ENCODE measurements at regions not wholly inside any gene's neighbourhood (a gene's known extent, or its start where the extent isn't known, plus 50 kb on each side); places are given as distances from the start of the nearest gene placed in this dataset.

DNA sequence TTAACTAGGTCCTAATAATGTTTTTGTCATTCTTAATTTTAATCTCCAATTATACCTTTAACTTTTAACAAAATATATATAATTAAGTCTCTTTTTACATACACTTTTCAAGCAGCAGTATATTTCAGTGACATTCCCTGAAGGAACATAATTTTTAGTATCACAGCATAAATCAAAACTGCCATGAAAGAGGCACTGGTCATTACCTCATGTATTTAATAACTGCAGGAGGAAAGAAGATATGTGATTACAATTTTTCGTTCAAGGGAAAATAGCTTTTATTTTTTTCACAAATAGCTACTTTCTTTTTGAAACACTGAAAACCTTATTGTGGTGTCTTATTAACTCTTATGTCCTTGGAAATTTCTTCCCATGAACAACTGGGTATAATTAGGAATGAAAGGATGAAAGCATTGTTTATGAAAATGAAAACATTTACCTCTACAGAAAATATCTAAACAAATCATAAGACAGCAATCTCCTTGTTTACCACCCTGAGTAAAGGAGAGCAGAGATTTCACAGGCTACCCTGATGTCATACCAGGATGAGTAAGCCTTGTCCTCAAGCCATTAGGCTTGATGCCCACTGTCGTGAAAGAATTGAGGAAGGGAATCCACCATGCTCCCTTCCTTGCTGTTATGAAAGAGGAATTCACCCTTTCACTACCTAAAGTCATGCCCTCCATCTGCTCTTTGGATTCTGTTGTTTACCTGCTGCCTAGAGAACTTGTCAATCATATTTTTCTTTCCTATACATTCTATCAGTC is 877.2 kb upstream of the PCDH20 start:
- no peak for DNase-seq

DNA sequence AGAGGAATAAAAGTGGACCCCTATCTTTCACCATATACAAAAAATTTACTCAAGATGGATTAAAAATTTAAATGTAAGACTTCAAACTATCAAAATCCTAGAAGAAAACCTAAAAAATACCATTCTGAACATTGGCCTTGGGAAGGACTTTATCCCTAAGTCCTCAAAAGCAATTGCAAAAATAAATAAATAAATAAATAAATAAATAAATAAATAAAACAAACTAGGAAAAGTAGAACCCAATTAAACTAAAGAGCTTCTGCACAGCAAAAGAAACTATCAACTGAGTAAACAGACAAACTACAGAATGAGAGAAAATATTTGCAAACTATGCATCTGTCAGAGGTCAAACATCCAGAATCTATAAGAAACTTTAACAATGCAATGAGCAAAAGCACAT is 874.9 kb upstream of the PCDH20 start:
- DNase-seq: no peak

DNA sequence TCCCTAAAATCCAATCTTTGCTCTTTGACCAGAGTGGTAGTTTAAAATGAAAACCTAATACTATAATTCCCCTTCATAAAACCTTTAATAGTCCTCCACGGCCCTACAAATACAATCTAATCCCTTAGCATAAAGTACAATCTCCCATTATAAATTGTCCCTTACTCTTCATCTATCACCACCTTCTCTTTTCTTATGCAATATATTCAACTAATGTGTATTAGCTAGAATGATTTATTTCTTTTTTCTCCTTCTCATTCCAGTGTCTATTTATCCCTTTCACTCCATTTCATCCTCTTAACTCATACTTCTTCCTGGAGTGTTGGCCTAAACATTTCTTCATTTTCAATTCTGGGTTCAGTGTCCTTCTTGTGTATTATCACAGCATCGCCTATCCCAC is 872.1 kb upstream of the PCDH20 start:
- no peak for DNase-seq

DNA sequence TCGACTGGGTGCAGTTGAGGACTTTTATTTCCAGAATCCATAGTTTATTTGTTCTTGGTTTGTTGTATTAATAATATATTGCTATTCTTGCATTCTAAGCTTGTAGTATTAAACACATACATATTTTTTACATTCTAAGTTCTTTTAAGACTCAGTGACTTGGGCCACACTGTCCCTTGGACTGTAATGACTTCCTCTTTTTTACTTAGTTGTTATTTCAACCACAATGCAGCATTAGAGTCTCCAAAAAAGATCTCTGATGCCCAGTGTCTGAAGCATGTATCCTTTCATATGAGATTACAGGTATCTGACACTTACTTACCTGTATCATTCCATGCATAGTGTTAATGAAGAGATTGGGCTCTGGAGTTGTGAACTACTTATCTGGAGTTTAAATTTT is 864.9 kb upstream of the PCDH20 start:
- no peak for DNase-seq

DNA sequence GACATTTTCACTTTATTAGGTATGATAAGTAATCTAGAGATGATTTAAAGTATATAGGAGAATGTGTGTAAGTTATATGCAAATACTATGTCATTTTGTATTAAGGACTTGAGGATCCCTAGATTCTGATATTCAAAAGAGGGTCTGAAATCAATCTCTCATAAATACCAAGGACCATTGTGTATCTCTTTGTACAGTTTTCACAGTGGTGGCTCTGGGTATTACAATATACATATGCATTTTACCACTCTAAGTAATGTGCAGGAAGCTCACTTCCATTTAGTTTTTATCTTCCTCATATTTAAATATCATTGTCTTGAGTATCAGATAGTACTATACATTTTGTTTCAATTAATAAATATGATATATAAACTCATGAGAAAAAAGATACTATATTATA is 862.6 kb upstream of the PCDH20 start:
- no peak for DNase-seq

DNA sequence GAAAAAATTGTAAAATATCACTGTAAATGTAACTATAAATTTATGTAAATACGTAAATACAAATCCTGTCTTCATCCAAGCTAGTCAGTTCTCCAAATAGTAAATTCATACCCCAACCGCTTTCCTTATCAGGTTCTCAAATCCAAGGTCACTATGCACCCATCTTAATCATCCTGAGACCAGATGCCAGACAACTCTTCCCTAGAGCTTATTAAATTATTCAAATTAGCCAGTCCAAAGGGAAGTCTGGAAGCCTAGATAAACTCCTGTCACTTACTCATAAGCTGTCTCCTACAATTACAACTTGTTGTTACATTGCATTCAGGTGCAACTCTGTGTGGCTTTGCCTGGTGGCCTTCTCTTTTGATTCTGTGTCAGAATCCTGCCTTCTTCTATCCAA is 836.1 kb upstream of the PCDH20 start:
- no peak for DNase-seq

DNA sequence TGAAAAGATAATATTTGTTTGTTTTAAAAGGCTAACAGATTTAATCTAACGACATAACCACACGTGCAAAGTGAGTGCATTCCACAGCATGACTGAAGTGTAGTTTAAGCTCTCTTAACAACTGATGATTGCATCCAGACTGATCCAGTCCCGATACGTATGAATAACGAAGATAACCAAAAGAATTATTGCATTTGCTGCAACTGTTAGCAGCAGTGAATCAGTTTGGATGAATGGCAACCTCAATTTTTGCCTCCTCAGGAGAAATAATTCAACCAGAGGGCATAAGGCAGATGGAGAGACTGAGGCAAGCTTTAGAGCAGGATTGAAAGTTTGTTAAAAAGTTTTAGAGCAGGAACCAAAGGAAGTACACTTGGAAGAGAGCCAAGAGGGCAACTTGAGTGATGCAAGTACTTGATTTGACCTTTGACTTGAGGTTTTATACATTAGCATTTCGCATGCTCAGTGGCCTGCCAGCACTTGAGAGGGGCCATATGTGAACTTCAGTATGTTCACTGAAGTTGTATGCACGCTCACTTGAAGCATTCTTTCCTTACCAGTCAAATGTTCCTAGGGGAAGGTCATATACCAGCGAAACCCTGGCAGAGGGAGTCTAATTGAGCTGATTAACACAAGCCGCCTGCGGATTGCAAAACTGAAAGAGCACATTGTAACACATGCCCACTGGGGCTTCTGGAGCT is 835.0 kb upstream of the PCDH20 start:
- no peak for DNase-seq

DNA sequence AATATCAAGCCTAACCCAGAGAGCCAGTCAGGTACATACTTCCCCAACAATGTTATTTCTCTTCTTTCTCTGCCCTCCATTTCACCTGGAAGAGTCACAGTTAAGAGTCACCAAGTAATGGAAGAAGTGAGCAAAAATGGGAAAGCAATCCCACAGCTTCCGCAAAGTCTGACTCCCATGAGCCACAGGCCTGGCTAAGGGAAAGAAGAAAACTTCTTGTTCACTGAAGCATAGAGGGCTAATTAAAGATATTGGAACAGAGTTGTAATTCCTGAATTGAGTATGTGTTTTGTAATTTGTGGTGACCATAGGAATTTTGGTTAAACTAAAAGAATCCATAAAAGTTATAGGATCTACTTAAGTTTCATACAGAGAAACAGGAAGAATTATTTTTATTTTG is 830.9 kb upstream of the PCDH20 start:
- DNase-seq: no peak

DNA sequence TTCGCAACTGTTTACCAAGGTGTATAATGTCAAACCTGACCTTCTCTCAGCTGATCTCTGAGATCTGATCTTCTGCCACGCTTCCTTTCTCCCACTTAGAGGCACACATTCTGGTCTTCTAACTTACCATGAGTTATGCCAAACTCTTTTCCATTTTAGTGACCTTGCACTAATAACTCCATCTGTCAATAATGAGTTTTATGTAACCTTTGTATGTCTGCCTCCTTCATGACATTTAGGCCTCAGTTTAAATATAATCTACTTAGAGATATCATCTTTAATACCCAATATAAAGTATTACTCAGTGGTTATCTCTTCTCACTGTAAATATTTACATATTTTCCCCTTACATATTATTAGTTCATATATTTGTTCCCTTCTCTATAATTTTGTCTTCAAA is 827.5 kb upstream of the PCDH20 start:
- no peak for DNase-seq

DNA sequence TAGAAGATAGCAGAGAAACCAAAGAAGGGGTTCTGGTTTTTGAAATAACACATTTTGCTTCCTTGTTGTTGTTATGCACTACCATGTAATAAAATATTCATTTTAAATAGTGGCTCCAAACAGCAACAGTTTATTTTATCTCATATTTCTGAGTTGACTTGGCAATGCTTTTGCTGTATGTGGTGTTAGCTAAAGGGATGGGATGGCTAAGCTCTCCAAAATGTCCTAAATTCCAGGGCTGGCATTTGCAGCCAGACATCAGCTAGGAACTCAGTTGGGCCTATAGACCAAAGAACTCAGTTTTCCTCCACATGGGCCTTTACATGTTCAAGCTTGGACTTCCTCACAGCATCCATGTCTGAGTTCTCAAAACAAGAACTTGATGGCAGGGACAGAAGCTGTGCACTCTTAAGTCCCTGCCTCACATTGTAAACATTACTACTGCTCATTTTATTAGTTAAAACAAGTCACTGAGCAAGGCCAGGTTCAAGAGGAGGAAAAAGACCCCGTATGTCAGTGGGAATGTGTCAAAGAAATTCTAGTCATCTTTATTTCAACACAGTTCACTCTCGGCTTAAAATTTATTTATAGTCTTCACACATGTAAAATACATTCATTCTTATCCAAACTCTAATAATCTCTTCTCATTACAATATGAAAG is 819.3 kb upstream of the PCDH20 start:
- DNase-seq: no peak

DNA sequence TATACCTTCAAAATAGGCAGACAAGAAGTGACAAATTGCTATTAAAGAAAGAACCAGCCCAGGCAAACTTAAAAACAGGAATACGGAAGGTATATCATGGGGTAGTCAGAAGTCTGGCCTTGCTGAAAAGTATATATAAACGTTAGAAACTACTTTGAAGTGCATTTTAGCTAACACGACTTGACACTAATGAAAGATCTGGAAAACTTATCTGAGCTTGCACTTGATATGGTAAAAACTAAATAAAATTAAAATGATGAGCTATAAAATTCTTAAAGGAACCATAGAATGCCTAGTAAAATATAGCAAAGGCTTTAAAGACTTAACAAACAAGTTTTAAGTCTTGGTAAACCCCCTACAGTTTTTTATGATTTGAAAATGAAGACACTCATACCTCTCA is 795.3 kb upstream of the PCDH20 start:
- DNase-seq: no peak

DNA sequence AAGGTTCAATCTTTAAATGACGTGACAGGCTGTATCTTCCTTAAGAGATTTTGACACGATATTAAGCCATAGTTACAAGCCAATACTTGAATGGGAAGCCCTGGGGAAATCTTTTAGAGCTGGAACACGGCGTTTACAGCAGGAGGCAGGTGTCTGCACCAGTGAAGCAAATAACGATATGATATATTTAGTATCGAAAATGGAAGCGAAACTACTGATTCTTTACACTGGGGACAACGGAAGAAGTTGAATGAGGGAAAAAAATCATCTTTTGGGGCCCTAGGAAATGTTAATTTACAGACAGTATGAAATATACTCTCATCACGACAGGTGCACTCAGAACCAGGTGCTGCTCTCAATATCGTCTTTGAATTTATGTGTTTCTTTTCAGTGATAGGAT is 793.9 kb upstream of the PCDH20 start:
- no peak for DNase-seq

DNA sequence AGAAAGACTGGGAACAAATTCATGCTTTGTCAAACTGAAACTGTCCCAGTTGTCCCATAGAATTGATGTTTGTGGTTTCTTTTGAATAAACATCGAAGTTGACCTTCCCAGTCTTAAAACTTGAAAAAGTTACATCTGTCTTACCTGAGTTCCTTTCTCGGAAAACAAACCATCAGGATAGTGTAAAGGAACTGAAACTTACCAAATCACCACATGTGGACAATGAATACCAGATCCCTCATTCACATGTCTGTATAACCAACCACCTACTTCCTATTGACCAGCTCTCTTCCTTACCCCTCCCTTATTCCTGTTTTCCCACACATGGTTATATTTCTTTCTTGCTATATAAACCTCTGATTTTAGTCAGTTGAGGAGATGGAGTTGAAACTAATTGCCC is 791.7 kb upstream of the PCDH20 start:
- no peak for DNase-seq

DNA sequence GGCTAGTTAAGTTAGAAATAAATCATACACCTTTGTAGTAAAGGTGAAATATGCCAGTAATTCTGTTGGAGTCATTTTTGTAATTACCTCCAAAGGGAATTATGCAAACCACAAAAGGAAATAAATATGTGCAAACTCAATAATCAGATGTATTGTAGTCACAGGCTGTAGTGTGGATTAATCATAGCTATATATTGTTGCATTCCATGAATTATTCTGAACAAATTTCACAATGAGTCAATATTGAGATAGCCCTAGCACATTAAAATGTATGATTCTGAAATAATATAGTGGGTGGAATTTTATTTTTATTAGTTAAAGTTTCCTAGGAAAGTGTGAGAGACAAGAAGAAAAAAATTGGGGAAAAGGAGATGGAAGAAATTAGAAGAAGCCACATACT is 790.5 kb upstream of the PCDH20 start:
- no peak for DNase-seq

DNA sequence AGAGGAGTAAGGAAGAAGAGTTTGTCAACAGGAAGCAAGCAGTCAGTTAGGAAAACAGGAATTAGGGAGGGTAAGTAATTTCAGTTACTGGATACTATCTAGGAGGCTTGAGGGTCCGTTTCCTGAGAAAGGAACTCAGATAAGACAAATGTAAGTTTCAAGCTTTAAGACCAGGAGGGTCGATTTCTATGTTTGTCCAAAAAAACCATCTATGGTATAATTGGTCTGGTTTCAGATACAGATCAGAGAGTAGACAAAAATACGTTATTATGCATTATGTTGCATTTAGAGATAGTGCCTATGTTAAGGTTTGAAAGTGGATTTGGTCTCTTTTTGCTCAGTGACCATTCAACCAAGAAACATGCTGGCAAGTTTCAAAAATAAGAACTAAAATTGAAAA is 789.6 kb upstream of the PCDH20 start:
- DNase-seq: no peak

DNA sequence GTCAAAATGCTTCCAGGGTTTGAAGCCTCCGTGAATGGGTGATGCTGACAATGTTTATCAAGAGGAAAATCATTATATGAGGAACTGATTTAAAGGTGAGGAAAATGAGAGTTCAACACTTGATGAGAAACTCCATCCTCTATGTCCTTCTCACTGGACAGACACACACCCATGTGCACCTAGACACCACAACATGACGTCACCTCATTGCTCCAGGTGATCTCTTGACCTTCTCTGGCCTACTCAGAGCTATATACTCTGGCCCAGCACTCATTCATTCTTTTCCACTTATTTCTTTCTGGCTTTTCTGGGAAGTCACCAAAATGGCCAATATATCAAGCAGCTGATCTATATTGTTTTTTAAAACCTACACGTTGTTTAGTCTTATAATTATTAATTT is 778.7 kb upstream of the PCDH20 start:
- DNase-seq: no peak

DNA sequence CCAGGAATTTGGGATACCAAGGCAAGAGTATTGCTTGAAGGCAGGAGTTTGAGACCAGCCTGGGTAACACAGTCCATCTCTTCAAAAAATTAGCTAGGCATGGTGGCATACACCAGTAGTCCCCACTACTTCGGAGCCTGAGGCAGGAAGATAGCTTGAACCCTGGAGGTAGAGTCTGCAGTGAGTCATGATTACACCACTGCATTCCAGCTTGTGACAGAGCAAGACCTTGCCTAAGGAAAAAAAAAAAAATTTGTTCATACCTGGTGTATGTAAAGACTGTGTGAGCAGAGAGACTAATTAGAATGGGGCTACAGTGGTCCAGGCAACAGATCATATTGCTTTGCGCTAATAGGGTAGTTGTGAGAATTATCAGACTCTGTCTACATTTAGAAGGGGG is 778.3 kb upstream of the PCDH20 start:
- DNase-seq: no peak

DNA sequence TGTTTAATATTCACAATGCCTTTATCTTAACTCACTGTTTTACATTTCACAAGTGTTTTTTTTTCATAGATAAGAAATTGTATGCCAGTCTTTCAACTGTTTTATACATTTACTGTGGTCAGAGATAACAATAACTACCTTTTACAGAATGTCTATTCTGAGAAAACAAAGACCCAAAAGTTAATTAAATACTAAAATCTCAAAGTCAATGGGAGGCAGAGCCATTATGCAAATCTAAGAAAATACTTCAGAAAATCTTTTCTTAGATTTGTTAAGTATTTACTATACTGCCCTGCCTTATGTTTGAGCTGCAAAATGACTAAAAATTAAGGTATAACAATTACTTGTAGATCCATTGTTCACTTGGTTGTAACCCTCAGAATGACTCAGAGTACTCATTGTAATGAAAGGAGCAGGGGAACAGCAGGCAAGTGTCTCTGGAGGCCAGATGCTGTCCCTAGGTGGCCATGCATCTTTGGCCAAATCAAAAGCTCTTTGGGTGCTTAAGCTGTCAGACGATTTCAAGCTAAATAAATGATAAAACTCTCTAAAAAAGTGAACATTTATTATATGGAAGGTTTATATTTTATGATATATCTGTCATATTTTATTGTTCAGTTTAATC is 770.1 kb upstream of the PCDH20 start:
- DNase-seq: no peak

DNA sequence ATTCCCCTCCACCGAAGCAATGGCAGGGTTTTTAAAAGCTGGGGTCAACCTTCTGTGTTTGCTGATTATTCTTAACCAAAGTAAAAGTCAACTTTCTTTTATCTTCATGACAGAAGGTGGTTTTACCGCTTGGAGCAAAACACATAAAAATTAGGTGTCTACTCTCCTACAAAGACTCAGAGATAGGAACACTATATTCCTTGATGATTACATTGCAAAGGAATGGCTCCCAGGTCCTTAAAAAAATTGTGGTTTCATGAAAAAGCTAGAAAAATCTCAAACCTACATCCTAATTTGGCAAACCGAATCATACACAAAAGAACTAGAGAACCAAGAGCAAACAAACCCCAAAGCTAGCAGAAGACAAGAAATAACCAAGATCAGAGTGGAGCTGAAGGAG is 760.4 kb upstream of the PCDH20 start:
- no peak for DNase-seq

DNA sequence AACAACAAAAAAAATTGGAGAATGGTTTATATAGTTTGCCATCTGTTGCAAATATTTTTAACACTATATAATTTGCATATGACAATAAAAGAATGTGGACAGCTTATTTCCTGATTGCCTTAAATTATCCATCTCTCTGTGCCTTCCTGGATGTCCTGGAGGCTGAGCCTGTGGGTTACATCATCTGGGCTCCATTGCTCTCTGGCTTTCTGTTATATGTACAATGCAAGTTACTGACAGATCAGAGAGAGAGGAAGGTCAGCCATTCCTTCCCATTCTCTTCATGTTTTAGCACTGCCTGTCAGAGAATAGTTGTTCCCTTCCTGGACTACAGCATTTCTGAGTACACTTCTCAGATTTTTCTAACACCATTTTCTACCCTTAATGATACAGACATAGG is 758.3 kb upstream of the PCDH20 start:
- no peak for DNase-seq

DNA sequence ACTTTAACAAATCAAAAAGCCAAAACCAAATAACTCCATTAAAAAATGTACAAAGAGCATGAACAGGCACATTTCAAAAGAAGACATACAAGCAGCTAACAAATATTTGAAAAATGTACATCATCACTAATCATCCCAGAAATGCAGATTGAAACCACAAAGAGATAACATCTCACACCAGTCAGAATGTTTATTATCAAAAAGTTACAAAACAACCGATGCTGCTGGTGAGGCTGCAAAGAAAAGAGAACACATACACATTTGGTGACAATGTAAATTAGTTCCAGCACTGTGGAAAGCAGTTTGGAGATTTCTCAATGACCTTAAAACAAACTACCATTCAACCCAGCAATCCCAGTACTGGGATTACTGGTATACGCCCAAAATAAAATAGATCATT is 756.0 kb upstream of the PCDH20 start:
- no peak for DNase-seq

DNA sequence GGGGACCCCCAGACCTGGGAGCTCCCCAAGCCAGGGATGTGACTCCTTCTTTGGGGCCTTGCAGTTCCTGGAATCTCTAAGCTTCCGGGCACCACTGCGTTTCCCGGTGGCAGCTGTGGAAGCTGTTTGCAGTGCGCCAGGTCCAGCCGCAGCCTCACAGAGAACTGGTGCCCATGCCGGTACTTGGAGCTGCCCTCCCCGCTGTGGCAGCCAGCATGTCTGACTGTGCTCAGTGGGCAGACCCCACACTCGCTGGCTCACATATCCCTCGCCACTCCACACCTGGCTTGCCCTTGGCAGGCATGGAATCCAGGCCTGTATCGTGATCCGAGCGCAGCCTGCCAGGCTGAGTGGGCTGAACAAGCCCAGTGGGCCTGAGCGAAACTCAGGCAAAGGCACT is 753.2 kb upstream of the PCDH20 start:
- DNase-seq: no peak

DNA sequence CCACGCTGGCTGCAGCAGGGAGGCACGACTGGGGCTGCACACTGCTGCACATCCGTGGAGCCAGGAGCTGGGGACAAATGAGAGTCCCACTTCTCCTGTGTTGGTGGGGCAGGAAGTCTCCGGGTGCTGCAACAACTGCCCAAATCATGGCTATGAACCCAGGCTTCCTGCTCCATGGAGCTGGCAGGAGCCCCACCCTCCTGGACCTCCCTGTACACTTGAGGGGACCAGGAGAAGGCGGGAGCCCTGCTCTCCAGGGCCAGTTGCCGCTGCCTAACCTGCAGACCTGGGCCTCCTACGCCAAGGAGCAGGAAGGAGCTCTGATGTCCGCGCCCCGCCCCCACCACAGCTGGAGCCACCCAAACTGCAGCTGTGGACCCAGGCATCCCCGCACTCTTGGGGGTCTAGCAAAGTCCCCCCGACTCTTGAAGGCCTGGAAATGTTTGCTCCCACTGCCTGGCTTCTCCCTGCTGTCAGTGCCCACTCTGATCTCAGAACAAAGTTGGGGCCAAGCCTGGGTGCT is 752.1 kb upstream of the PCDH20 start:
- DNase-seq: no peak

DNA sequence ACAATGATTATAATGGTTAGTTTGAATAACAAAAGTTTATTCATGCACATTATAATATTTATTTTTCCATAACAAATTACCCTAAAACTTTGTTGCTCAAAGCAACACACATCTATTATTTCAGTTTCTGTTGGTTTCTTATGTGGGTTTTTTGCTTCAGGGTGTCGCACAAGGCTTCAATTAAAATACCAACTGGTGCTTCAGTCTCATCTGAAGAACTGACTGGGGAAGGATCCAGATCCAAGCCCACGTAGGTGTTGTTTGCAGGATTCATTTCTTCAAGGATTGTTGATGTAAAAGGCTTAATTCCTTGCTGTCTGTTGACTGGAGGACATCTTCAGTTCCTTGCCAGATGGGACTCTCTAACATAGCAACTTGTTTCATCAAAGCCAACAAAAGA is 747.2 kb upstream of the PCDH20 start:
- DNase-seq: no peak

Data from stimulated activated CD4-positive, alpha-beta T cell treated with anti-CD3 and anti-CD28 coated beads, Interleukin-4, amount 100 ng/mL, for 24 hours (primary cell).